K562 (cell line): ENCODE measurements at regions not wholly inside any gene's neighbourhood (a gene's known extent, or its start where the extent isn't known, plus 50 kb on each side); places are given as distances from the start of the nearest gene placed in this dataset.
A peak's percentile ranks its signal among the peaks of the same experiment; 100 is the strongest.

Experiments
- ATAC-seq: fragments of 200-7000 bp; cut with Tn5 transposase; 3 replicates; pipeline ENCODE4 v1.9.1; 2020; ENCODE audit warnings: moderate library complexity
- BruUV-seq: library from RNA; stranded (reverse); fragments of 400-500 nt; replicated peaks from 2 replicates; lab custom pipeline; 2021; lab: Mats Ljungman, UMichigan
- CTCF ChIA-PET: fragments of 300-600 bp; formaldehyde crosslinking; extraction: SDS; loops from one replicate; lab custom pipeline; 2021; ENCODE audit warnings: low intra/inter-chr PET ratio; lab: Yijun Ruan, JAX
- POLR2A ChIA-PET: fragments of 300-600, 350-650 bp; sonication (Branson Sonifier 250); formaldehyde crosslinking; extraction: SDS; loops from one replicate; lab custom pipeline; 2021; ENCODE audit warnings: antibody characterized with exemption, inconsistent platforms; lab: Yijun Ruan, JAX
- DNase-seq, 4 experiments: peaks; one replicate each; pipeline versions ENCODE4 v3.0.0 to v3.0.0-alpha.2; 2011 to 2018; ENCODE audit warnings: low spot score in 3 of 4, mixed read lengths in 3 of 4; ENCODE audit errors: extremely low read depth in 1 of 4
- FAIRE-seq: peaks from 2 replicates; lab custom pipeline; 2011; peaks lifted over from hg19 to GRCh38; lab: Jason Lieb, UNC
- H2AFZ ChIP-seq: 2 replicates; pipeline ENCODE4 v1.6.0; 2011; ENCODE audit warnings: low read depth, low read length, control low read depth, inconsistent platforms
- H3K27ac ChIP-seq: fragments of 200-600 bp; 3 replicates; pipeline ENCODE4 v1.8.0; 2011; ENCODE audit warnings: low read depth, mild to moderate bottlenecking, control low read depth, inconsistent platforms, low read length, moderate library complexity, mixed read lengths; ENCODE audit errors: extremely low read depth
- H3K27me3 ChIP-seq, 2 experiments: fragments of 300-600 bp in 1 of 2; 2 replicates in 1 of 2; 3 replicates in 1 of 2; pipeline versions ENCODE4 v1.6.0 to v1.8.0; 2011; ENCODE audit warnings: inconsistent platforms in 2 of 2, low read length in 2 of 2, mild to moderate bottlenecking in 1 of 2, mixed read lengths in 1 of 2, moderate library complexity in 1 of 2; ENCODE audit not compliant: control insufficient read depth in 2 of 2, insufficient read depth in 2 of 2
- H3K36me3 ChIP-seq: fragments of 300-600 bp; 3 replicates; pipeline ENCODE4 v1.8.0; 2011; ENCODE audit warnings: mild to moderate bottlenecking, low read length, inconsistent platforms; ENCODE audit not compliant: control insufficient read depth, insufficient read depth
- H3K4me1 ChIP-seq, 2 experiments: fragments of 200-600 bp in 1 of 2; replicated peaks in 1 of 2; 2 replicates in 1 of 2; 3 replicates in 1 of 2; pipeline versions ENCODE4 v1.5.1 to v1.8.0; 2011; ENCODE audit warnings: inconsistent platforms in 2 of 2, low read length in 2 of 2, mild to moderate bottlenecking in 1 of 2, mixed read lengths in 1 of 2, moderate library complexity in 1 of 2; ENCODE audit not compliant: control insufficient read depth in 2 of 2, insufficient read depth in 2 of 2
- H3K4me2 ChIP-seq: 2 replicates; pipeline ENCODE4 v1.6.1; 2011; ENCODE audit warnings: low read length, control low read depth, inconsistent platforms, mixed read lengths; ENCODE audit not compliant: insufficient read depth
- H3K4me3 ChIP-seq: fragments of 200-600 bp; sonication (generic), shearing (Covaris generic); 2 replicates; pipeline ENCODE4 v1.5.1; 2016; ENCODE audit warnings: control low read depth, inconsistent platforms
- H3K79me2 ChIP-seq: fragments of 200-600 bp; 3 replicates; pipeline ENCODE4 v1.8.0; 2011; ENCODE audit warnings: low read length, inconsistent platforms; ENCODE audit not compliant: control insufficient read depth, insufficient read depth
- H3K9ac ChIP-seq, 2 experiments: 2 replicates each; pipeline versions ENCODE4 v1.6.0 to v1.6.1; 2011; ENCODE audit warnings: low read depth in 2 of 2, low read length in 2 of 2, control low read depth in 1 of 2, inconsistent platforms in 1 of 2, mild to moderate bottlenecking in 1 of 2, mixed read lengths in 1 of 2; ENCODE audit not compliant: insufficient read depth in 1 of 2
- H3K9me1 ChIP-seq: one replicate; pipeline ENCODE4 v1.6.0; 2011; ENCODE audit warnings: inconsistent platforms, mild to moderate bottlenecking, low read length, moderate library complexity; ENCODE audit not compliant: control insufficient read depth, insufficient read depth
- H3K9me3 ChIP-seq: replicated peaks from 2 replicates; pipeline ENCODE4 v1.5.1; 2011; ENCODE audit warnings: low read depth, low read length, inconsistent platforms; ENCODE audit not compliant: control insufficient read depth, insufficient read depth
- H4K20me1 ChIP-seq: replicated peaks from 2 replicates; pipeline ENCODE4 v1.6.1; 2011; ENCODE audit warnings: low read length, inconsistent platforms, mixed read lengths; ENCODE audit not compliant: control insufficient read depth, insufficient read depth
- ATF1 ChIP-seq, 2 experiments: fragments of 450-650 bp in 1 of 2; IDR thresholded peaks; 2 replicates each; pipeline ENCODE4 v1.6.1; 2016; ENCODE audit warnings: missing compliant biosample characterization in 1 of 2, missing genetic modification characterization in 1 of 2
- BCL6 ChIP-seq: fragments of 250-450 bp; sonication (Bioruptor Pico); IDR thresholded peaks from 2 replicates; pipeline ENCODE4 v1.4.0; 2020
- BCLAF1 ChIP-seq, 2 experiments: fragments of 450-650 bp in 1 of 2; IDR thresholded peaks; 2 replicates each; pipeline ENCODE4 v1.6.1; 2011 to 2017; ENCODE audit warnings: low read depth in 2 of 2, antibody characterized with exemption in 1 of 2, borderline replicate concordance in 1 of 2, low read length in 1 of 2, mild to moderate bottlenecking in 1 of 2, mixed read lengths in 1 of 2; ENCODE audit not compliant: control insufficient read depth in 1 of 2
- C11orf30 ChIP-seq: fragments of 450-650 bp; IDR thresholded peaks from 2 replicates; pipeline ENCODE4 v1.6.1; 2016; ENCODE audit warnings: low read depth, mild to moderate bottlenecking
- EHMT2 ChIP-seq: fragments of 450-650 bp; IDR thresholded peaks from 2 replicates; pipeline ENCODE4 v1.6.1; 2018; ENCODE audit warnings: antibody characterized with exemption
- ELF4 ChIP-seq: fragments of 450-650 bp; formaldehyde crosslinking; IDR thresholded peaks from 2 replicates; pipeline ENCODE4 v1.4.0; 2022; ENCODE audit warnings: missing genetic modification characterization
- FOXM1 ChIP-seq, 2 experiments: fragments of 450-650 bp in 1 of 2; sonication (generic) in 1 of 2; formaldehyde crosslinking in 1 of 2; IDR thresholded peaks; 2 replicates each; pipeline versions ENCODE4 v1.6.1 to v1.9.0; 2017 to 2022; ENCODE audit warnings: low read depth in 2 of 2, mild to moderate bottlenecking in 2 of 2, missing genetic modification reagents in 1 of 2, moderate library complexity in 1 of 2
- HDAC1 ChIP-seq, 2 experiments: fragments of 450-650 bp; IDR thresholded peaks; 2 replicates each; pipeline ENCODE4 v1.6.1; 2016 to 2017; ENCODE audit warnings: inconsistent platforms in 1 of 2, mild to moderate bottlenecking in 1 of 2, moderate library complexity in 1 of 2
- KDM1A ChIP-seq, 2 experiments: fragments of 450-650 bp; IDR thresholded peaks; 2 replicates each; pipeline ENCODE4 v1.6.1; 2016; ENCODE audit warnings: mild to moderate bottlenecking in 2 of 2
- LARP7 ChIP-seq: fragments of 450-650 bp; IDR thresholded peaks from 2 replicates; pipeline ENCODE4 v1.6.1; 2016
- NCOR1 ChIP-seq: fragments of 450-650 bp; IDR thresholded peaks from 2 replicates; pipeline ENCODE4 v1.6.1; 2016; ENCODE audit warnings: mild to moderate bottlenecking, moderate library complexity
- OTX1 ChIP-seq: fragments of 450-650 bp; formaldehyde crosslinking; IDR thresholded peaks from 2 replicates; pipeline ENCODE4 v1.4.0; 2022; ENCODE audit warnings: mild to moderate bottlenecking
- RNF2 ChIP-seq: sonication (generic); IDR thresholded peaks from 2 replicates; pipeline ENCODE4 v1.6.1; 2016
- SLC30A9 ChIP-seq: fragments of 250-450 bp; sonication (Bioruptor Pico); IDR thresholded peaks from 2 replicates; pipeline ENCODE4 v1.8.0; 2022; ENCODE audit warnings: mild to moderate bottlenecking, moderate library complexity
- TAF7 ChIP-seq: fragments of 450-650 bp; IDR thresholded peaks from 2 replicates; pipeline ENCODE4 v1.6.1; 2016; ENCODE audit warnings: missing genetic modification characterization, missing compliant biosample characterization
- ZNF668 ChIP-seq: fragments of 250-450 bp; sonication (Bioruptor Pico); IDR thresholded peaks from 2 replicates; pipeline ENCODE4 v1.8.0; 2022; ENCODE audit warnings: mild to moderate bottlenecking, inconsistent platforms
- WGBS: fragments of 100-300 bp; shearing (Covaris generic); methylation state at CpG from one replicate; pipeline ENCODE4 v1.1.6; 2016; ENCODE audit warnings: low coverage, mixed read lengths; ENCODE audit not compliant: insufficient coverage; ENCODE audit errors: missing lambda C conversion rate; 5-methylcytosine and 5-hydroxymethylcytosine counted together
- in situ Hi-C: fragments of 300-500 bp; cut with MboI; formaldehyde crosslinking; loops from 4 replicates; pipeline ENCODE4 v1.15.0; 2018; ENCODE audit warnings: inconsistent platforms, mixed read lengths
- intact Hi-C: fragments of 100-400 bp; cut with micrococcal nuclease; formaldehyde crosslinking; loops from 2 replicates; pipeline ENCODE4 v1.14.2; 2022

GRCh38 chr1:30339866-30340265, 383.5 kb downstream of the MATN1 start:
- POLR2A ChIA-PET, result no interaction called here
- ATAC-seq, result no peak
- H2AFZ ChIP-seq, result no peak overlapping the region
- H4K20me1 ChIP-seq, result no peaks in the 10 kb centered on the region
- BruUV-seq, result no TSS peak
- TF ChIP-seq OTX1 (CRISPR knock-in tag) (no peak), RNF2 (no peak), SLC30A9 (CRISPR knock-in tag) (no peak), NCOR1 (no peak), KDM1A (IDR thresholded peaks at IDR 0.05) (no peak), ZNF668 (CRISPR knock-in tag) (no peak)
- no peaks in the 10 kb centered on the region for H3K9me3 ChIP-seq
- H3K27me3 ChIP-seq, result peaks cover 0 to 7% of the 10 kb centered on the region in 2 experiments; a peak in 2 of 5 replicates
- 0% methylated on average over 2 of the region's 2 CpGs for WGBS
- H3K4me1 ChIP-seq, result peaks cover 0 to 7% of the 10 kb centered on the region in 2 experiments; a peak in 1 of 5 replicates
- H3K79me2 ChIP-seq, result no peaks in the 10 kb centered on the region
- H3K36me3 ChIP-seq, result no peaks in the 10 kb centered on the region
- H3K27ac ChIP-seq, result no peak overlapping the region
- DNase-seq, result no peak
- intact Hi-C loops, result no loop called here
- CTCF ChIA-PET, result no interaction called here
- no peak overlapping the region for H3K4me2 ChIP-seq
- no peak overlapping the region for H3K4me3 ChIP-seq
- H3K9ac ChIP-seq, result no peak overlapping the region
- in situ Hi-C loops, result no loop called here
- peaks cover 2% of the 10 kb centered on the region for H3K9me1 ChIP-seq
- no peak for FAIRE-seq

- ChIA-PET POLR2A (no interaction called here), CTCF (no interaction called here)
- FAIRE-seq (no peak), ATAC-seq (no peak), DNase-seq (no peak)
- Histone ChIP-seq H3K79me2 (no peaks in the 10 kb centered on the region), H4K20me1 (no peaks in the 10 kb centered on the region), H3K4me3 (no peak overlapping the region), H2AFZ (no peak overlapping the region), H3K4me1 (peaks cover 0 to 7% of the 10 kb centered on the region in 2 experiments; a peak in 1 of 5 replicates), H3K9ac (no peak overlapping the region), H3K9me1 (peaks cover 2% of the 10 kb centered on the region), H3K9me3 (no peaks in the 10 kb centered on the region), H3K4me2 (no peak overlapping the region), H3K27me3 (peaks cover 0 to 7% of the 10 kb centered on the region in 2 experiments; a peak in 2 of 5 replicates), H3K36me3 (no peaks in the 10 kb centered on the region), H3K27ac (no peak overlapping the region)
- in situ Hi-C loops (no loop called here), intact Hi-C loops (no loop called here)
- WGBS, result 0% methylated on average over 2 of the region's 2 CpGs
- no TSS peak for BruUV-seq
- no peak for TF ChIP-seq ATF1 (CRISPR knock-in tag; IDR thresholded peaks at IDR 0.05)
- peak; percentile 85 for TF ChIP-seq ATF1 (tag; IDR thresholded peaks at IDR 0.05)
- no peak for TF ChIP-seq C11orf30
- TF ChIP-seq BCL6 (CRISPR knock-in tag), result no peak
- 0 out of 2 replicates have a peak, but pooled peaks have one; percentile 36 for TF ChIP-seq EHMT2
- TF ChIP-seq LARP7, result 0 out of 2 replicates have a peak, but pooled peaks have one; percentile 46
- TF ChIP-seq BCLAF1 (IDR thresholded peaks at IDR 0.05; ENCODE audit: borderline replicate concordance in 1 of 2, control insufficient read depth in 1 of 2, low read depth in 2 of 2, low read length in 1 of 2), result peak in 1 of 2 experiments; percentile 55; a peak in 1 of 4 replicates
- TF ChIP-seq HDAC1 (IDR thresholded peaks at IDR 0.05), result 0 out of 4 replicates have a peak, but pooled peaks of 1 of the 2 experiments have one; percentile 45
- no peak for TF ChIP-seq TAF7
- TF ChIP-seq FOXM1 (IDR thresholded peaks at IDR 0.05; ENCODE audit: low read depth), result no peak
- TF ChIP-seq FOXM1 (CRISPR knock-in tag; IDR thresholded peaks at IDR 0.05; ENCODE audit: low read depth), result no peak
- TF ChIP-seq ELF4 (CRISPR knock-in tag), result peak; percentile 66; the same call in 1 of the 2 replicates
Measured at GRCh38 chr1:30338765-30339164, 384.6 kb downstream of the MATN1 start.
